SK-N-SH (cell line): ENCODE measurements at regions not wholly inside any gene's neighbourhood (a gene's known extent, or its start where the extent isn't known, plus 50 kb on each side); places are given as distances from the start of the nearest gene placed in this dataset.

Experiments
- CTCF ChIA-PET: fragments of 300-600, 350-600 bp; formaldehyde crosslinking; extraction: SDS; loops from one replicate; lab custom pipeline; 2021; lab: Yijun Ruan, JAX
- POLR2A ChIA-PET: fragments of 350-600 bp; sonication (Branson Sonifier 250); formaldehyde crosslinking; extraction: SDS; loops from one replicate; lab custom pipeline; 2020; ENCODE audit warnings: antibody characterized with exemption, inconsistent platforms; lab: Yijun Ruan, JAX
- DNase-seq: peaks from one replicate; pipeline ENCODE4 v3.0.0; 2012
- H2AFZ ChIP-seq: fragments of 200-600 bp; sonication (generic); 2 replicates; pipeline ENCODE4 v1.8.1; 2016; ENCODE audit warnings: antibody characterized with exemption, mild to moderate bottlenecking, low read depth
- H3F3A ChIP-seq: fragments of 200-600 bp; sonication (generic); replicated peaks from 2 replicates; pipeline ENCODE3; 2016; ENCODE audit warnings: antibody characterized with exemption, mild to moderate bottlenecking; ENCODE audit not compliant: insufficient read depth
- H3K27ac ChIP-seq, 2 experiments: fragments of 200-500 bp in 1 of 2; fragments of 200-600 bp in 1 of 2; sonication (Bioruptor generic) in 1 of 2; sonication (generic), shearing (Covaris generic) in 1 of 2; 2 replicates each; pipeline versions ENCODE4 v1.5.1 to v1.6.1; 2014 to 2016; ENCODE audit warnings: low read depth in 2 of 2, inconsistent platforms in 1 of 2, low read length in 1 of 2, mild to moderate bottlenecking in 1 of 2, mixed read lengths in 1 of 2
- H3K27me3 ChIP-seq: fragments of 200-600 bp; sonication (generic), shearing (Covaris generic); 2 replicates; pipeline ENCODE4 v1.6.1; 2016; ENCODE audit warnings: mixed run types; ENCODE audit not compliant: insufficient read depth
- H3K36me3 ChIP-seq, 2 experiments: fragments of 200-500 bp in 1 of 2; fragments of 200-600 bp in 1 of 2; sonication (Bioruptor generic) in 1 of 2; sonication (generic) in 1 of 2; replicated peaks in 1 of 2; 2 replicates each; pipeline versions ENCODE3 to v1.5.1; 2014 to 2016; ENCODE audit warnings: low read length in 1 of 2, mild to moderate bottlenecking in 1 of 2; ENCODE audit not compliant: insufficient read depth in 2 of 2, control insufficient read depth in 1 of 2
- H3K4me1 ChIP-seq, 2 experiments: fragments of 200-500 bp in 1 of 2; fragments of 200-600 bp in 1 of 2; sonication (Bioruptor generic) in 1 of 2; sonication (generic), shearing (Covaris generic) in 1 of 2; 2 replicates each; pipeline versions ENCODE4 v1.5.1 to v1.6.1; 2014 to 2016; ENCODE audit warnings: low read depth in 1 of 2, low read length in 1 of 2, mixed run types in 1 of 2; ENCODE audit not compliant: insufficient read depth in 2 of 2, control insufficient read depth in 1 of 2
- H3K4me2 ChIP-seq: fragments of 200-600 bp; sonication (generic), shearing (Covaris generic); 2 replicates; pipeline ENCODE4 v1.6.1; 2017; ENCODE audit warnings: mixed run types
- H3K4me3 ChIP-seq, 2 experiments: fragments of 200-500 bp in 1 of 2; fragments of 200-600 bp in 1 of 2; sonication (Bioruptor generic) in 1 of 2; sonication (generic), shearing (Covaris generic) in 1 of 2; 2 replicates each; pipeline versions ENCODE4 v1.5.1 to v1.8.1; 2014 to 2016; ENCODE audit warnings: low read depth in 2 of 2, inconsistent platforms in 1 of 2, low read length in 1 of 2, mild to moderate bottlenecking in 1 of 2, mixed read lengths in 1 of 2, moderate library complexity in 1 of 2
- H3K79me2 ChIP-seq: fragments of 200-600 bp; sonication (generic); 2 replicates; pipeline ENCODE4 v1.8.1; 2017; ENCODE audit warnings: mild to moderate bottlenecking; ENCODE audit not compliant: insufficient read depth
- H3K9ac ChIP-seq: fragments of 200-600 bp; sonication (generic); 2 replicates; pipeline ENCODE4 v1.6.1; 2017; ENCODE audit warnings: mixed run types
- H3K9me2 ChIP-seq: fragments of 200-600 bp; sonication (generic); 2 replicates; pipeline ENCODE4 v1.6.1; 2017; ENCODE audit warnings: mixed run types
- H3K9me3 ChIP-seq: fragments of 200-600 bp; sonication (generic); 2 replicates; pipeline ENCODE4 v1.6.1; 2017; ENCODE audit warnings: mixed run types, mild to moderate bottlenecking, moderate library complexity
- H4K20me1 ChIP-seq: fragments of 200-600 bp; sonication (generic); 2 replicates; pipeline ENCODE4 v1.6.1; 2017; ENCODE audit warnings: mild to moderate bottlenecking, mixed run types; ENCODE audit not compliant: insufficient read depth
- EP300 ChIP-seq, 2 experiments: IDR thresholded peaks; 2 replicates each; pipeline versions ENCODE4 v1.4.0 to v1.6.1; 2012; ENCODE audit warnings: borderline replicate concordance in 1 of 2, low read depth in 1 of 2, low read length in 1 of 2
- FOXJ3 ChIP-seq: sonication (generic); formaldehyde crosslinking; IDR thresholded peaks from 2 replicates; pipeline ENCODE4 v1.5.1; 2020; ENCODE audit warnings: mild to moderate bottlenecking, missing genetic modification reagents
- FOXM1 ChIP-seq: IDR thresholded peaks from 2 replicates; pipeline ENCODE4 v1.4.0; 2012; ENCODE audit warnings: low read depth, mild to moderate bottlenecking
- GATA2 ChIP-seq: sonication (generic); formaldehyde crosslinking; IDR thresholded peaks from 2 replicates; pipeline ENCODE4 v1.5.0; 2020; ENCODE audit warnings: mild to moderate bottlenecking, missing genetic modification reagents
- JUND ChIP-seq: IDR thresholded peaks from 2 replicates; pipeline ENCODE4 v1.4.0; 2012
- MXI1 ChIP-seq: IDR thresholded peaks from 2 replicates; pipeline ENCODE4 v1.6.1; 2012; ENCODE audit warnings: mild to moderate bottlenecking, low read depth, low read length, improper control_type of control experiment
- NFIC ChIP-seq: IDR thresholded peaks from 2 replicates; pipeline ENCODE4 v1.4.0; 2012; ENCODE audit warnings: borderline replicate concordance
- POLR2AphosphoS5 ChIP-seq: IDR thresholded peaks from 2 replicates; pipeline ENCODE4 v1.6.1; 2012; ENCODE audit warnings: low read depth, low read length
- RAD21 ChIP-seq: IDR thresholded peaks from 2 replicates; pipeline ENCODE4 v1.6.1; 2012; ENCODE audit warnings: mild to moderate bottlenecking, low read length
- RCOR1 ChIP-seq: fragments of 150-350 bp; IDR thresholded peaks from 2 replicates; pipeline ENCODE4 v1.6.1; 2017; ENCODE audit warnings: antibody characterized with exemption, low read length
- RFX5 ChIP-seq: IDR thresholded peaks from 2 replicates; pipeline ENCODE4 v1.6.1; 2012; ENCODE audit warnings: mild to moderate bottlenecking, improper control_type of control experiment, low read length
- RXRA ChIP-seq: IDR thresholded peaks from 2 replicates; pipeline ENCODE4 v1.4.0; 2012; ENCODE audit warnings: low read depth, mild to moderate bottlenecking, borderline replicate concordance
- SIN3A ChIP-seq: IDR thresholded peaks from 2 replicates; pipeline ENCODE4 v1.6.1; 2012; ENCODE audit warnings: low read depth, mild to moderate bottlenecking, low read length, moderate library complexity, borderline replicate concordance
- TCF12 ChIP-seq: IDR thresholded peaks from 2 replicates; pipeline ENCODE4 v1.4.0; 2012
- WGBS: methylation state at CpG from one replicate; pipeline ENCODE4 v1.1.6; 2017; ENCODE audit warnings: low lambda C conversion rate; 5-methylcytosine and 5-hydroxymethylcytosine counted together
- TF ChIP-seq, protein P1 (sequence below): IDR thresholded peaks from 2 replicates; pipeline ENCODE4 v1.4.0; 2012; ENCODE audit warnings: low read depth
- TF ChIP-seq, protein P2 (sequence below): fragments of 200-600 bp; sonication (generic); IDR thresholded peaks from 2 replicates; pipeline ENCODE4 v1.6.1; 2017; ENCODE audit warnings: antibody characterized with exemption, mild to moderate bottlenecking, moderate library complexity
- TF ChIP-seq, protein P3 (sequence below): IDR thresholded peaks from 2 replicates; pipeline ENCODE4 v1.4.0; 2012; ENCODE audit warnings: low read depth, borderline replicate concordance
- TF ChIP-seq, protein P4 (sequence below): IDR thresholded peaks from 2 replicates; pipeline ENCODE4 v1.4.0; 2012; ENCODE audit warnings: low read depth, borderline replicate concordance
- TF ChIP-seq, protein P5 (sequence below): IDR thresholded peaks from 2 replicates; pipeline ENCODE4; 2012

DNA sequence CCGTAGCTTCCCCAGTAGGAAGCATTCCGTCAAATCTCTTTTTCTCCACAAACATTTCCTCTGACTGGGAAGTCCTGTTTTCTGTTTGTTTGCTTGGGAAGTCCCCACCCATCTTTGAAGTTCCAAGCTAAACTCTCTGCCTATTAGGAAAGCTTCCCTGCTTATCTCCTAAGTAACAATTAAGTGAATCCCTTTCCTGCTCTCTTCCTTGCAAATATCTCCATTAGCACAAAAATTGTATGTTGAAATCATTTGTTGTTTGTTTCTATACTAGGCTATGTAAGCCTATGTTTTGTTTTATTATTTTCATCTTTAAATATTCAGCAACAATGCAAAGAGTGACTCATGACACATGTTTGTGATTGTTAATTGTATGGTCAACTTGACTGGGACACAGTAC, 812.6 kb upstream of the LRATD1 start:
- Histone ChIP-seq H3K27ac (no peak overlapping the region), H3F3A (no peaks in the 10 kb centered on the region), H3K4me1 (peaks cover 0 to 3% of the 10 kb centered on the region in 2 experiments; a peak in 1 of 4 replicates), H3K9me2 (no peaks in the 10 kb centered on the region), H3K27me3 (no peaks in the 10 kb centered on the region), H3K36me3 (no peaks in the 10 kb centered on the region), H3K4me3 (no peak overlapping the region), H4K20me1 (no peaks in the 10 kb centered on the region), H3K79me2 (no peaks in the 10 kb centered on the region), H3K9ac (no peak overlapping the region), H3K4me2 (no peak overlapping the region), H2AFZ (0 out of 2 replicates have a peak overlapping the region, but pooled peaks have one; percentile 4), H3K9me3 (no peaks in the 10 kb centered on the region)
- TF ChIP-seq RAD21 (no peak), RCOR1 (no peak), FOXM1 (no peak), RXRA (no peak), JUND (no peak), NFIC (no peak), SIN3A (no peak), POLR2AphosphoS5 (no peak), EP300 (IDR thresholded peaks at IDR 0.05; ENCODE audit: borderline replicate concordance in 1 of 2, low read depth in 1 of 2, low read length in 1 of 2) (no peak), GATA2 (CRISPR knock-in tag) (no peak), MXI1 (no peak), TCF12 (no peak), FOXJ3 (CRISPR knock-in tag) (no peak), RFX5 (no peak)
- TF ChIP-seq, protein P1, sequence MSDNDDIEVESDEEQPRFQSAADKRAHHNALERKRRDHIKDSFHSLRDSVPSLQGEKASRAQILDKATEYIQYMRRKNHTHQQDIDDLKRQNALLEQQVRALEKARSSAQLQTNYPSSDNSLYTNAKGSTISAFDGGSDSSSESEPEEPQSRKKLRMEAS: no peak
- TF ChIP-seq, protein P2, sequence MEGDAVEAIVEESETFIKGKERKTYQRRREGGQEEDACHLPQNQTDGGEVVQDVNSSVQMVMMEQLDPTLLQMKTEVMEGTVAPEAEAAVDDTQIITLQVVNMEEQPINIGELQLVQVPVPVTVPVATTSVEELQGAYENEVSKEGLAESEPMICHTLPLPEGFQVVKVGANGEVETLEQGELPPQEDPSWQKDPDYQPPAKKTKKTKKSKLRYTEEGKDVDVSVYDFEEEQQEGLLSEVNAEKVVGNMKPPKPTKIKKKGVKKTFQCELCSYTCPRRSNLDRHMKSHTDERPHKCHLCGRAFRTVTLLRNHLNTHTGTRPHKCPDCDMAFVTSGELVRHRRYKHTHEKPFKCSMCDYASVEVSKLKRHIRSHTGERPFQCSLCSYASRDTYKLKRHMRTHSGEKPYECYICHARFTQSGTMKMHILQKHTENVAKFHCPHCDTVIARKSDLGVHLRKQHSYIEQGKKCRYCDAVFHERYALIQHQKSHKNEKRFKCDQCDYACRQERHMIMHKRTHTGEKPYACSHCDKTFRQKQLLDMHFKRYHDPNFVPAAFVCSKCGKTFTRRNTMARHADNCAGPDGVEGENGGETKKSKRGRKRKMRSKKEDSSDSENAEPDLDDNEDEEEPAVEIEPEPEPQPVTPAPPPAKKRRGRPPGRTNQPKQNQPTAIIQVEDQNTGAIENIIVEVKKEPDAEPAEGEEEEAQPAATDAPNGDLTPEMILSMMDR: no peak
- TF ChIP-seq, protein P3, sequence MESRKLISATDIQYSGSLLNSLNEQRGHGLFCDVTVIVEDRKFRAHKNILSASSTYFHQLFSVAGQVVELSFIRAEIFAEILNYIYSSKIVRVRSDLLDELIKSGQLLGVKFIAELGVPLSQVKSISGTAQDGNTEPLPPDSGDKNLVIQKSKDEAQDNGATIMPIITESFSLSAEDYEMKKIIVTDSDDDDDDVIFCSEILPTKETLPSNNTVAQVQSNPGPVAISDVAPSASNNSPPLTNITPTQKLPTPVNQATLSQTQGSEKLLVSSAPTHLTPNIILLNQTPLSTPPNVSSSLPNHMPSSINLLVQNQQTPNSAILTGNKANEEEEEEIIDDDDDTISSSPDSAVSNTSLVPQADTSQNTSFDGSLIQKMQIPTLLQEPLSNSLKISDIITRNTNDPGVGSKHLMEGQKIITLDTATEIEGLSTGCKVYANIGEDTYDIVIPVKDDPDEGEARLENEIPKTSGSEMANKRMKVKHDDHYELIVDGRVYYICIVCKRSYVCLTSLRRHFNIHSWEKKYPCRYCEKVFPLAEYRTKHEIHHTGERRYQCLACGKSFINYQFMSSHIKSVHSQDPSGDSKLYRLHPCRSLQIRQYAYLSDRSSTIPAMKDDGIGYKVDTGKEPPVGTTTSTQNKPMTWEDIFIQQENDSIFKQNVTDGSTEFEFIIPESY: no peak
- TF ChIP-seq, protein P4, sequence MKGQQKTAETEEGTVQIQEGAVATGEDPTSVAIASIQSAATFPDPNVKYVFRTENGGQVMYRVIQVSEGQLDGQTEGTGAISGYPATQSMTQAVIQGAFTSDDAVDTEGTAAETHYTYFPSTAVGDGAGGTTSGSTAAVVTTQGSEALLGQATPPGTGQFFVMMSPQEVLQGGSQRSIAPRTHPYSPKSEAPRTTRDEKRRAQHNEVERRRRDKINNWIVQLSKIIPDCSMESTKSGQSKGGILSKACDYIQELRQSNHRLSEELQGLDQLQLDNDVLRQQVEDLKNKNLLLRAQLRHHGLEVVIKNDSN: no peak
- TF ChIP-seq, protein P5, sequence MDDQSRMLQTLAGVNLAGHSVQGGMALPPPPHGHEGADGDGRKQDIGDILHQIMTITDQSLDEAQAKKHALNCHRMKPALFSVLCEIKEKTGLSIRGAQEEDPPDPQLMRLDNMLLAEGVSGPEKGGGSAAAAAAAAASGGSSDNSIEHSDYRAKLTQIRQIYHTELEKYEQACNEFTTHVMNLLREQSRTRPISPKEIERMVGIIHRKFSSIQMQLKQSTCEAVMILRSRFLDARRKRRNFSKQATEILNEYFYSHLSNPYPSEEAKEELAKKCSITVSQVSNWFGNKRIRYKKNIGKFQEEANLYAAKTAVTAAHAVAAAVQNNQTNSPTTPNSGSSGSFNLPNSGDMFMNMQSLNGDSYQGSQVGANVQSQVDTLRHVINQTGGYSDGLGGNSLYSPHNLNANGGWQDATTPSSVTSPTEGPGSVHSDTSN: no peak
- no peak for DNase-seq
- ChIA-PET POLR2A (no interaction called here), CTCF (no interaction called here)
- WGBS: 84% methylated on average over 2 of the region's 2 CpGs
